GM18505 (cell line): ENCODE measurements at regions not wholly inside any gene's neighbourhood (a gene's known extent, or its start where the extent isn't known, plus 50 kb on each side); places are given as distances from the start of the nearest gene placed in this dataset.

ENCODE experiments used
- ATAC-seq: cut with Tn5 transposase; IDR thresholded peaks from one replicate; pipeline ENCODE4 v1.9.1; 2021; ENCODE audit not compliant: unreplicated experiment
- POLR2A ChIP-seq: IDR thresholded peaks from 4 replicates; pipeline ENCODE4 v1.6.1; 2011; ENCODE audit warnings: borderline replicate concordance; ENCODE audit not compliant: insufficient read depth, insufficient read length; ENCODE audit errors: extremely low read depth

GRCh38 chr16:86669285-86669805, 91.0 kb downstream of the FOXL1 start:
- no peak for TF ChIP-seq POLR2A

GRCh38 chr16:86669937-86670749, 91.8 kb downstream of the FOXL1 start:
- no peak for TF ChIP-seq POLR2A
- ATAC-seq, result no peak

More at GRCh38 chr16:86669285-86669805, 91.0 kb downstream of the FOXL1 start:
- no peak for ATAC-seq

- TF ChIP-seq POLR2A, result no peak
- no peak for ATAC-seq
Measured at GRCh38 chr16:86670750-86671234, 92.4 kb downstream of the FOXL1 start.

GRCh38 chr16:86671486-86672178, 93.3 kb downstream of the FOXL1 start:
- TF ChIP-seq POLR2A, result no peak
- no peak for ATAC-seq

- no peak for TF ChIP-seq POLR2A
- ATAC-seq, result no peak
Measured at GRCh38 chr16:86672179-86672863, 94.0 kb downstream of the FOXL1 start.

- no peak for ATAC-seq
- TF ChIP-seq POLR2A, result no peak
Measured at GRCh38 chr16:86673090-86673955, 95.0 kb downstream of the FOXL1 start.

GRCh38 chr16:86673956-86674453, 95.7 kb downstream of the FOXL1 start:
- TF ChIP-seq POLR2A, result no peak
- no peak for ATAC-seq

GRCh38 chr16:86676254-86676670, 97.9 kb downstream of the FOXL1 start:
- no peak for TF ChIP-seq POLR2A
- no peak for ATAC-seq

- TF ChIP-seq POLR2A, result no peak
- ATAC-seq, result no peak
Measured at GRCh38 chr16:86679490-86679889, 101.1 kb downstream of the FOXL1 start.

- ATAC-seq, result no peak
- no peak for TF ChIP-seq POLR2A
Measured at GRCh38 chr16:86680162-86680561, 101.8 kb downstream of the FOXL1 start.

- ATAC-seq, result no peak
- no peak for TF ChIP-seq POLR2A
Measured at GRCh38 chr16:86680661-86681030, 102.3 kb downstream of the FOXL1 start.

GRCh38 chr16:86681031-86681756, 102.8 kb downstream of the FOXL1 start:
- TF ChIP-seq POLR2A, result no peak
- no peak for ATAC-seq
